Mesodermal cell (in vitro differentiated cells): ENCODE measurements at regions not wholly inside any gene's neighbourhood (a gene's known extent, or its start where the extent isn't known, plus 50 kb on each side); places are given as distances from the start of the nearest gene placed in this dataset.
A peak's percentile ranks its signal among the peaks of the same experiment; 100 is the strongest.
"Not testable (repeated sequence)": the region's sequence is repeated elsewhere in the genome, so short reads cannot be mapped to it uniquely, and the experiment has no call there.

Experiments
- H3K27ac ChIP-seq: 2 replicates; pipeline ENCODE4 v1.7.0; 2013; ENCODE audit warnings: mild to moderate bottlenecking, low read depth, low read length, moderate library complexity; ENCODE audit not compliant: severe bottlenecking
- H3K36me3 ChIP-seq: 2 replicates; pipeline ENCODE4 v1.7.1; 2013; ENCODE audit warnings: mild to moderate bottlenecking, low read length, moderate library complexity; ENCODE audit not compliant: control insufficient read depth, insufficient read depth
- H3K4me1 ChIP-seq: one replicate; pipeline ENCODE4 v1.7.1; 2013; ENCODE audit warnings: mild to moderate bottlenecking, low read length; ENCODE audit not compliant: insufficient read depth, control insufficient read depth, poor library complexity, severe bottlenecking
- H3K4me3 ChIP-seq: 2 replicates; pipeline ENCODE4 v1.7.0; 2013; ENCODE audit warnings: low read length, control low read depth, mild to moderate bottlenecking; ENCODE audit not compliant: insufficient read depth, poor library complexity, severe bottlenecking; ENCODE audit errors: extremely low read depth
- H3K9me3 ChIP-seq: 2 replicates; pipeline ENCODE4 v1.7.1; 2013; ENCODE audit warnings: mild to moderate bottlenecking, low read length, moderate library complexity; ENCODE audit not compliant: control insufficient read depth
- WGBS, 2 experiments: methylation state at CpG; one replicate each; pipeline ENCODE4 v1.1.5; 2013; ENCODE audit warnings: missing lambda C conversion rate in 2 of 2; ENCODE audit not compliant: insufficient coverage in 2 of 2; 5-methylcytosine and 5-hydroxymethylcytosine counted together

- no peak overlapping the region for H3K4me3 ChIP-seq
- H3K27ac ChIP-seq: no peak overlapping the region
- peaks cover 6% of the 10 kb centered on the region for H3K9me3 ChIP-seq
- H3K4me1 ChIP-seq: no peaks in the 10 kb centered on the region
- WGBS, 2 experiments: no CpG with 5 or more reads among the region's 2 CpGs
- H3K36me3 ChIP-seq: no peaks in the 10 kb centered on the region
Measured at GRCh38 chr3:194865615-194866014, 179.9 kb downstream of the FAM43A start.

- Histone ChIP-seq H3K27ac (no peak overlapping the region), H3K4me3 (no peak overlapping the region), H3K9me3 (peaks cover 6% of the 10 kb centered on the region), H3K4me1 (peaks cover 5% of the 10 kb centered on the region), H3K36me3 (no peaks in the 10 kb centered on the region)
- no CpG with 5 or more reads among the region's 4 CpGs for WGBS, 2 experiments
Measured at GRCh38 chr3:194866236-194866635, 180.6 kb downstream of the FAM43A start.

- Histone ChIP-seq H3K4me3 (no peak overlapping the region), H3K4me1 (peaks cover 14% of the 10 kb centered on the region), H3K9me3 (peaks cover 6% of the 10 kb centered on the region), H3K27ac (no peak overlapping the region), H3K36me3 (no peaks in the 10 kb centered on the region)
- 85 to 100% methylated on average over 1 to 6 of the region's 13 CpGs for WGBS, 2 experiments
Measured at GRCh38 chr3:194867270-194867983, 181.7 kb downstream of the FAM43A start.

- Histone ChIP-seq H3K36me3 (no peaks in the 10 kb centered on the region), H3K27ac (no peak overlapping the region), H3K4me1 (peaks cover 18% of the 10 kb centered on the region), H3K9me3 (peaks cover 6% of the 10 kb centered on the region), H3K4me3 (no peak overlapping the region)
- WGBS, 2 experiments: 89% methylated on average over 10 to 11 of the region's 11 CpGs
Measured at GRCh38 chr3:194868831-194869230, 183.1 kb downstream of the FAM43A start.

GRCh38 chr3:194869482-194870169 lies 183.9 kb downstream of the FAM43A start:
- Histone ChIP-seq H3K36me3 (no peaks in the 10 kb centered on the region), H3K4me3 (no peak overlapping the region), H3K4me1 (peaks cover 18% of the 10 kb centered on the region), H3K27ac (peak overlapping the region; percentile 50), H3K9me3 (peaks cover 6% of the 10 kb centered on the region)
- WGBS, 2 experiments: 92% methylated on average over 8 to 13 of the region's 14 CpGs

GRCh38 chr3:194870394-194871110 lies 184.9 kb downstream of the FAM43A start:
- H3K9me3 ChIP-seq: peaks cover 6% of the 10 kb centered on the region
- H3K4me3 ChIP-seq: no peak overlapping the region
- H3K4me1 ChIP-seq: peaks cover 18% of the 10 kb centered on the region
- no peak overlapping the region for H3K27ac ChIP-seq
- no peaks in the 10 kb centered on the region for H3K36me3 ChIP-seq
- 87 to 90% methylated on average over 11 to 12 of the region's 13 CpGs for WGBS, 2 experiments

- Histone ChIP-seq H3K4me1 (peaks cover 18% of the 10 kb centered on the region), H3K9me3 (peaks cover 6% of the 10 kb centered on the region), H3K36me3 (no peaks in the 10 kb centered on the region), H3K4me3 (no peak overlapping the region), H3K27ac (peak overlapping the region; percentile 89)
- 26 to 61% methylated on average over 4 to 10 of the region's 13 CpGs for WGBS, 2 experiments
Measured at GRCh38 chr3:194871143-194871863, 185.6 kb downstream of the FAM43A start.

GRCh38 chr3:194871864-194872668 lies 186.4 kb downstream of the FAM43A start:
- H3K4me3 ChIP-seq: no peak overlapping the region
- 51 to 58% methylated on average over 8 to 11 of the region's 14 CpGs for WGBS, 2 experiments

GRCh38 chr3:194872669-194872977 lies 186.9 kb downstream of the FAM43A start:
- peaks cover 18% of the 10 kb centered on the region for H3K4me1 ChIP-seq
- WGBS, 2 experiments: 0% methylated on average over 1 to 2 of the region's 2 CpGs
- peaks cover 6% of the 10 kb centered on the region for H3K9me3 ChIP-seq
- H3K36me3 ChIP-seq: no peaks in the 10 kb centered on the region
- H3K27ac ChIP-seq: peak overlapping the region; percentile 89
- H3K4me3 ChIP-seq: no peak overlapping the region

More at GRCh38 chr3:194871864-194872668, 186.4 kb downstream of the FAM43A start:
- peaks cover 18% of the 10 kb centered on the region for H3K4me1 ChIP-seq
- H3K9me3 ChIP-seq: peaks cover 6% of the 10 kb centered on the region
- H3K36me3 ChIP-seq: no peaks in the 10 kb centered on the region
- H3K27ac ChIP-seq: peak overlapping the region; percentile 89

GRCh38 chr3:194873474-194873873 lies 187.8 kb downstream of the FAM43A start:
- H3K27ac ChIP-seq, H3K4me3 ChIP-seq, H3K9me3 ChIP-seq, H3K36me3 ChIP-seq: not testable (repeated sequence)
- peaks cover 18% of the 10 kb centered on the region for H3K4me1 ChIP-seq
- 87 to 100% methylated on average over 4 to 5 of the region's 10 CpGs for WGBS, 2 experiments
